ENCODE measurements at regions not wholly inside any gene's neighbourhood (a gene's known extent, or its start where the extent isn't known, plus 50 kb on each side); places are given as distances from the start of the nearest gene placed in this dataset.
A peak's percentile ranks its signal among the peaks of the same experiment; 100 is the strongest.

DNA sequence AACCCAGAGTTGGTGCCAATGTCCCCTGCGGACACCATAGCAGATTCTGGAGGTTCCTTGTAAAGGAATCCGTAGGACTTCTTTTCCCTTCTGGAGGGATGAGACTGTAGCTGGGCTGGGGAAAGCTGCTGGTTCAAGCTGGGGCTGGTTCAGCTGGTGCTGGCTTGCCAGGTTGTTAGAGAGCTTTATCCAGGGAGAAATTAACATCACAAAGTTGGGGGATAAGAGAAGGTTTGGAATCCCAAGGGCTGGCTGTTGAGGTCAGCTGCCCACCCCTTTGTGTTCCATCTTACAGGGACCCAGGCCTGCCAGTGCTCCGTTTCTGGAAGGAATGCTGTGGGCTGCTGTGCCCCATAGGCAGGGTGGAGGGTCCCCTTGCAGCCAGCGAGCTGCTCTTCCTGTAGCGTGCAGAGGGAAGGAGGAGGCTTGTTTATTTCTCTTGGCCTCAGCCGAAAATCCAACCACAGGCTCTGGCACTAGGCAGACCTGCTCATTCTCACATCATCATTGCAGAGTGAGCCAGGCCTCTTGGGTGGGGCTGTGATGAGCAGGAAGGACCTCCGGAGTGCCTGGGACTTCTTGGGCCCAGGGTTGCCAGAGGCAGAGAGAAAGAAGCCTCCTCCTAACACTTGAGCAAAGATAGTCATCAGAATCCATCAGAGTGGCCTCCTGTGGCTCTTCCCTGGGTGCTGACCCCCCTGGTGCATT is 251.1 kb downstream of the SEC14L1 start:
- Histone ChIP-seq H3K27ac (ENCODE audit: extremely low read length, insufficient read depth, low read length) (peak overlapping the region; percentile 91), H3K36me3 (replicated peaks in 1 of 2; ENCODE audit: control insufficient read depth in 1 of 2, insufficient read depth in 2 of 2, low read length in 2 of 2) (peaks cover 3 to 12% of the 10 kb centered on the region in 2 experiments; a peak in 3 of 5 replicates), H2AFZ (ENCODE audit: low read length) (no peak overlapping the region), H3K9ac (ENCODE audit: insufficient read depth, low read depth, low read length) (peak overlapping the region; percentile 75), H3K9me3 (ENCODE audit: low read length) (no peaks in the 10 kb centered on the region), H3K4me2 (ENCODE audit: low read depth, low read length) (peak overlapping the region; percentile 92), H3K4me3 (replicated peaks in 1 of 3; ENCODE audit: insufficient read depth in 1 of 3, low read depth in 2 of 3, low read length in 3 of 3) (peak overlapping the region; percentile 25 to 62 (median 34)), H3K4me1 (ENCODE audit: insufficient read depth, low read length) (peaks cover 90% of the 10 kb centered on the region), H3K27me3 (ENCODE audit: control insufficient read depth in 1 of 2, insufficient read depth in 2 of 2, low read length in 2 of 2) (no peaks in the 10 kb centered on the region), H3K79me2 (ENCODE audit: insufficient read depth, low read length) (peaks cover 81% of the 10 kb centered on the region), H4K20me1 (ENCODE audit: insufficient read depth, low read length) (peaks cover 33% of the 10 kb centered on the region)
- POLR2A ChIA-PET, result interaction anchor here (0.7 to 8.0 kb wide), 27 partner anchors 9 to 567 kb away, joined by 3 to 129 read pairs (median 4); partner anchors contain the start of gene TNRC6C
- ATAC-seq (peak; percentile 7), FAIRE-seq (no peak), DNase-seq (ENCODE audit: low spot score) (no peak)
- in situ Hi-C loops (cut with HindIII; ENCODE audit: extremely low pct_ligation_motif_present, low pct_unique_long_range_greater_than_20kb) (no loop called here), intact Hi-C loops (cut with micrococcal nuclease; ENCODE audit: unreplicated experiment) (loop anchor here (1.0 to 5.0 kb wide), 2 partner anchors 18 to 105 kb away; no protein-coding TSS in a partner anchor)
- BruUV-seq (replicated peaks), result TSS peak; percentile 87
- WGBS (ENCODE audit: low lambda C conversion rate), result 23% methylated on average over 7 of the region's 7 CpGs
- CTCF ChIA-PET (ENCODE audit: low intra/inter-chr PET ratio, low total read pairs), result no interaction called here
- no peak for TF ChIP-seq TAF15 (IDR thresholded peaks at IDR 0.05; ENCODE audit: low read depth, low read length, poor library complexity, severe bottlenecking)
- TF ChIP-seq, protein P1, sequence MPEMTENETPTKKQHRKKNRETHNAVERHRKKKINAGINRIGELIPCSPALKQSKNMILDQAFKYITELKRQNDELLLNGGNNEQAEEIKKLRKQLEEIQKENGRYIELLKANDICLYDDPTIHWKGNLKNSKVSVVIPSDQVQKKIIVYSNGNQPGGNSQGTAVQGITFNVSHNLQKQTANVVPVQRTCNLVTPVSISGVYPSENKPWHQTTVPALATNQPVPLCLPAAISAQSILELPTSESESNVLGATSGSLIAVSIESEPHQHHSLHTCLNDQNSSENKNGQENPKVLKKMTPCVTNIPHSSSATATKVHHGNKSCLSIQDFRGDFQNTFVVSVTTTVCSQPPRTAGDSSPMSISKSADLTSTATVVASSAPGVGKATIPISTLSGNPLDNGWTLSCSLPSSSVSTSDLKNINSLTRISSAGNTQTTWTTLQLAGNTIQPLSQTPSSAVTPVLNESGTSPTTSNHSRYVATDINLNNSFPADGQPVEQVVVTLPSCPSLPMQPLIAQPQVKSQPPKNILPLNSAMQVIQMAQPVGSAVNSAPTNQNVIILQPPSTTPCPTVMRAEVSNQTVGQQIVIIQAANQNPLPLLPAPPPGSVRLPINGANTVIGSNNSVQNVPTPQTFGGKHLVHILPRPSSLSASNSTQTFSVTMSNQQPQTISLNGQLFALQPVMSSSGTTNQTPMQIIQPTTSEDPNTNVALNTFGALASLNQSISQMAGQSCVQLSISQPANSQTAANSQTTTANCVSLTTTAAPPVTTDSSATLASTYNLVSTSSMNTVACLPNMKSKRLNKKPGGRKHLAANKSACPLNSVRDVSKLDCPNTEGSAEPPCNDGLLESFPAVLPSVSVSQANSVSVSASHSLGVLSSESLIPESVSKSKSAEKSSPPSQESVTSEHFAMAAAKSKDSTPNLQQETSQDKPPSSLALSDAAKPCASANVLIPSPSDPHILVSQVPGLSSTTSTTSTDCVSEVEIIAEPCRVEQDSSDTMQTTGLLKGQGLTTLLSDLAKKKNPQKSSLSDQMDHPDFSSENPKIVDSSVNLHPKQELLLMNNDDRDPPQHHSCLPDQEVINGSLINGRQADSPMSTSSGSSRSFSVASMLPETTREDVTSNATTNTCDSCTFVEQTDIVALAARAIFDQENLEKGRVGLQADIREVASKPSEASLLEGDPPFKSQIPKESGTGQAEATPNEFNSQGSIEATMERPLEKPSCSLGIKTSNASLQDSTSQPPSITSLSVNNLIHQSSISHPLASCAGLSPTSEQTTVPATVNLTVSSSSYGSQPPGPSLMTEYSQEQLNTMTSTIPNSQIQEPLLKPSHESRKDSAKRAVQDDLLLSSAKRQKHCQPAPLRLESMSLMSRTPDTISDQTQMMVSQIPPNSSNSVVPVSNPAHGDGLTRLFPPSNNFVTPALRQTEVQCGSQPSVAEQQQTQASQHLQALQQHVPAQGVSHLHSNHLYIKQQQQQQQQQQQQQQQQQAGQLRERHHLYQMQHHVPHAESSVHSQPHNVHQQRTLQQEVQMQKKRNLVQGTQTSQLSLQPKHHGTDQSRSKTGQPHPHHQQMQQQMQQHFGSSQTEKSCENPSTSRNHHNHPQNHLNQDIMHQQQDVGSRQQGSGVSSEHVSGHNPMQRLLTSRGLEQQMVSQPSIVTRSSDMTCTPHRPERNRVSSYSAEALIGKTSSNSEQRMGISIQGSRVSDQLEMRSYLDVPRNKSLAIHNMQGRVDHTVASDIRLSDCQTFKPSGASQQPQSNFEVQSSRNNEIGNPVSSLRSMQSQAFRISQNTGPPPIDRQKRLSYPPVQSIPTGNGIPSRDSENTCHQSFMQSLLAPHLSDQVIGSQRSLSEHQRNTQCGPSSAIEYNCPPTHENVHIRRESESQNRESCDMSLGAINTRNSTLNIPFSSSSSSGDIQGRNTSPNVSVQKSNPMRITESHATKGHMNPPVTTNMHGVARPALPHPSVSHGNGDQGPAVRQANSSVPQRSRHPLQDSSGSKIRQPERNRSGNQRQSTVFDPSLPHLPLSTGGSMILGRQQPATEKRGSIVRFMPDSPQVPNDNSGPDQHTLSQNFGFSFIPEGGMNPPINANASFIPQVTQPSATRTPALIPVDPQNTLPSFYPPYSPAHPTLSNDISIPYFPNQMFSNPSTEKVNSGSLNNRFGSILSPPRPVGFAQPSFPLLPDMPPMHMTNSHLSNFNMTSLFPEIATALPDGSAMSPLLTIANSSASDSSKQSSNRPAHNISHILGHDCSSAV (CRISPR knock-in tag; IDR thresholded peaks at IDR 0.05; ENCODE audit: borderline replicate concordance), result 0 out of 2 replicates have a peak, but pooled peaks have one; percentile 49
- TF ChIP-seq FOXK1 (CRISPR knock-in tag; IDR thresholded peaks at IDR 0.05; ENCODE audit: borderline replicate concordance, low read depth), result no peak
- no peak for TF ChIP-seq XBP1 (CRISPR knock-in tag; IDR thresholded peaks at IDR 0.05)
- no peak for TF ChIP-seq TFE3 (CRISPR knock-in tag; IDR thresholded peaks at IDR 0.05)
- TF ChIP-seq ZNF549 (CRISPR knock-in tag; IDR thresholded peaks at IDR 0.05), result no peak
- TF ChIP-seq ZNF333 (CRISPR knock-in tag; IDR thresholded peaks at IDR 0.05; ENCODE audit: borderline replicate concordance), result 0 out of 2 replicates have a peak, but pooled peaks have one; percentile 14
- TF ChIP-seq, protein P2, sequence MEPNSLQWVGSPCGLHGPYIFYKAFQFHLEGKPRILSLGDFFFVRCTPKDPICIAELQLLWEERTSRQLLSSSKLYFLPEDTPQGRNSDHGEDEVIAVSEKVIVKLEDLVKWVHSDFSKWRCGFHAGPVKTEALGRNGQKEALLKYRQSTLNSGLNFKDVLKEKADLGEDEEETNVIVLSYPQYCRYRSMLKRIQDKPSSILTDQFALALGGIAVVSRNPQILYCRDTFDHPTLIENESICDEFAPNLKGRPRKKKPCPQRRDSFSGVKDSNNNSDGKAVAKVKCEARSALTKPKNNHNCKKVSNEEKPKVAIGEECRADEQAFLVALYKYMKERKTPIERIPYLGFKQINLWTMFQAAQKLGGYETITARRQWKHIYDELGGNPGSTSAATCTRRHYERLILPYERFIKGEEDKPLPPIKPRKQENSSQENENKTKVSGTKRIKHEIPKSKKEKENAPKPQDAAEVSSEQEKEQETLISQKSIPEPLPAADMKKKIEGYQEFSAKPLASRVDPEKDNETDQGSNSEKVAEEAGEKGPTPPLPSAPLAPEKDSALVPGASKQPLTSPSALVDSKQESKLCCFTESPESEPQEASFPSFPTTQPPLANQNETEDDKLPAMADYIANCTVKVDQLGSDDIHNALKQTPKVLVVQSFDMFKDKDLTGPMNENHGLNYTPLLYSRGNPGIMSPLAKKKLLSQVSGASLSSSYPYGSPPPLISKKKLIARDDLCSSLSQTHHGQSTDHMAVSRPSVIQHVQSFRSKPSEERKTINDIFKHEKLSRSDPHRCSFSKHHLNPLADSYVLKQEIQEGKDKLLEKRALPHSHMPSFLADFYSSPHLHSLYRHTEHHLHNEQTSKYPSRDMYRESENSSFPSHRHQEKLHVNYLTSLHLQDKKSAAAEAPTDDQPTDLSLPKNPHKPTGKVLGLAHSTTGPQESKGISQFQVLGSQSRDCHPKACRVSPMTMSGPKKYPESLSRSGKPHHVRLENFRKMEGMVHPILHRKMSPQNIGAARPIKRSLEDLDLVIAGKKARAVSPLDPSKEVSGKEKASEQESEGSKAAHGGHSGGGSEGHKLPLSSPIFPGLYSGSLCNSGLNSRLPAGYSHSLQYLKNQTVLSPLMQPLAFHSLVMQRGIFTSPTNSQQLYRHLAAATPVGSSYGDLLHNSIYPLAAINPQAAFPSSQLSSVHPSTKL (CRISPR knock-in tag; IDR thresholded peaks at IDR 0.05), result no peak
- no peak for TF ChIP-seq TBX3 (IDR thresholded peaks at IDR 0.05; ENCODE audit: borderline replicate concordance)

Data from HepG2 (cell line).